ENCODE measurements at regions not wholly inside any gene's neighbourhood (a gene's known extent, or its start where the extent isn't known, plus 50 kb on each side); places are given as distances from the start of the nearest gene placed in this dataset.

DNA sequence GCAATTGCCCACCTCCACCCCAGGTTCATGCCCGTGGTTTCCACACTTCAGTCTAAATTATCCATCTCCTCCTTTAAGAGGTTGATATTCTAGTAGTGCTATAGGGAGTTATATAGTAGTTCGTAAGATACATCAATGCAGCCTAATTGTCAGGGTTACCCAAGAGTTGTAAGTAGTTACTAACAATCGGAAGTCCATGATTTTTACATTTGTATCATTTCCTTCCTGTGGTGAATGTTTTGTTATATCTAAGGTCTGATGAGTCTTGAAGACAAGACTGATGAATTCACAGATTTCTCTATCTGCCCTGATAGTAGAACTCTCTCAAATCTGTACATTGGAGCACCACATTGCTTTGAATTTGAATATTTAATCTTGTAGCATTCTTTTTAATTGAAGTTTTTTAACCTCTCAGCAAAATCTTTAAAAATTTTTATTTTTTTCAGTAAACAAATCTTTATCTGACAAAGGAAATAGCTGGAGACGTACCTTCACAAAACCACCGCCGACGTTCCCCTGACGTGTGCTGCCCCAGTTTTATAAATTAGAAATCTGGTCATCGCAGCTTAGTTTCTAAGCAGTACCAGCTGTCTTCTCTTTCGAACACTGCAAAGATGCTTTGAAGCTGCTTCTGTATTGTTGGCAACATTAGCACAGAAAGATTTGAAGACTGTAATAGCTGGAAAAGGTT is 264.5 kb downstream of the SOCS6 start:
- TF ChIP-seq, protein P1, sequence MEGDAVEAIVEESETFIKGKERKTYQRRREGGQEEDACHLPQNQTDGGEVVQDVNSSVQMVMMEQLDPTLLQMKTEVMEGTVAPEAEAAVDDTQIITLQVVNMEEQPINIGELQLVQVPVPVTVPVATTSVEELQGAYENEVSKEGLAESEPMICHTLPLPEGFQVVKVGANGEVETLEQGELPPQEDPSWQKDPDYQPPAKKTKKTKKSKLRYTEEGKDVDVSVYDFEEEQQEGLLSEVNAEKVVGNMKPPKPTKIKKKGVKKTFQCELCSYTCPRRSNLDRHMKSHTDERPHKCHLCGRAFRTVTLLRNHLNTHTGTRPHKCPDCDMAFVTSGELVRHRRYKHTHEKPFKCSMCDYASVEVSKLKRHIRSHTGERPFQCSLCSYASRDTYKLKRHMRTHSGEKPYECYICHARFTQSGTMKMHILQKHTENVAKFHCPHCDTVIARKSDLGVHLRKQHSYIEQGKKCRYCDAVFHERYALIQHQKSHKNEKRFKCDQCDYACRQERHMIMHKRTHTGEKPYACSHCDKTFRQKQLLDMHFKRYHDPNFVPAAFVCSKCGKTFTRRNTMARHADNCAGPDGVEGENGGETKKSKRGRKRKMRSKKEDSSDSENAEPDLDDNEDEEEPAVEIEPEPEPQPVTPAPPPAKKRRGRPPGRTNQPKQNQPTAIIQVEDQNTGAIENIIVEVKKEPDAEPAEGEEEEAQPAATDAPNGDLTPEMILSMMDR (IDR thresholded peaks at IDR 0.05) = no peak
- no peak for TF ChIP-seq RCOR1 (IDR thresholded peaks at IDR 0.05; ENCODE audit: low read depth, low read length)
